ENCODE measurements at regions not wholly inside any gene's neighbourhood (a gene's known extent, or its start where the extent isn't known, plus 50 kb on each side); places are given as distances from the start of the nearest gene placed in this dataset.

DNA sequence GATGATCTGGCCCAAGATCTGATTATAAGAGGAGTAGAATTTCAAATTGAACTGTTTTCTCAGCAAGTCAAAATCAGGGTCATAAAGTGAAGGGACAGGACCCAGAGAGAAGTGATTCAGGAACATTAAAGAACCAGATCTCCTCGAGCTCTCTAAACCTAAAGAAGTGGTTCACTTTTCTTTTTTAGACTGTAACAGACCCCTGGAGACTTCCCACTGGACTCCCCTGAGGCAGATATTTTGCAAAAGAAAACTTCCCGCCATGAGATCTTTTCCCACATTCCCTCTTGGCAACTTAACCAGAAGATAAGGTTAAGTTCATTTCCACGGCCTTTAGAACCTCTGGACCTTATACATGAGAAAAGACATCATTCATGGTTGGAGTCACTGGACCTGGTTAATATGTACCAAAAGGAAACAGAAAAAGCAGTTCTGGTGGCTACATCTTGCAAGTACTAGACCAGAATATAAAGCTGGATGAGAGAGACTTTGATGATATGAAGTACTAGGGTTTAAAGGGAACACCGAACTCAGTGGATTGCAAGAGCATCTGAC is 1061.4 kb downstream of the MRPL39 start:
- no peak for TF ChIP-seq EZH2 (IDR thresholded peaks at IDR 0.05; ENCODE audit: low read length)
- TF ChIP-seq CTCF (optimal IDR thresholded peaks at IDR 0.05 in 1 of 3, IDR thresholded peaks at IDR 0.05 in 1 of 3, conservative IDR thresholded peaks at IDR 0.05 in 1 of 3; ENCODE audit: extremely low read depth in 1 of 3, insufficient read depth in 2 of 3, low read length in 3 of 3): no peak

GRCh38 chr21:24514081-24514733 is 1093.1 kb downstream of the MRPL39 start:
- H3K9me3 ChIP-seq (ENCODE audit: control insufficient read depth, low read depth, low read length): no peaks in the 10 kb centered on the region
- H2AFZ ChIP-seq (ENCODE audit: control insufficient read depth, low read length): no peak overlapping the region
- TF ChIP-seq EZH2 (IDR thresholded peaks at IDR 0.05; ENCODE audit: low read length) (no peak), CTCF (optimal IDR thresholded peaks at IDR 0.05 in 1 of 3, IDR thresholded peaks at IDR 0.05 in 1 of 3, conservative IDR thresholded peaks at IDR 0.05 in 1 of 3; ENCODE audit: extremely low read depth in 1 of 3, insufficient read depth in 2 of 3, low read length in 3 of 3) (no peak)
- H3K27ac ChIP-seq (ENCODE audit: control insufficient read depth, insufficient read depth, low read length): no peak overlapping the region
- H3K79me2 ChIP-seq (ENCODE audit: control insufficient read depth, insufficient read depth, low read length): no peaks in the 10 kb centered on the region
- no peaks in the 10 kb centered on the region for H3K9me1 ChIP-seq (ENCODE audit: control insufficient read depth, extremely low read depth, insufficient read depth, low read length)
- H3K27me3 ChIP-seq (ENCODE audit: control insufficient read depth, extremely low read depth, insufficient read depth, low read length): no peaks in the 10 kb centered on the region
- dilution Hi-C loops (cut with MboI; ENCODE audit: extremely low pct_ligation_motif_present, low sequenced_read_pairs): no loop called here
- H3K4me1 ChIP-seq (ENCODE audit: control insufficient read depth, extremely low read depth, insufficient read depth, low read length): no peaks in the 10 kb centered on the region
- DNase-seq (ENCODE audit: low read depth, low spot score) (no peak), FAIRE-seq (no peak)
- no peak overlapping the region for H3K9ac ChIP-seq (ENCODE audit: control insufficient read depth, extremely low read depth, insufficient read depth, low read length)
- H3K36me3 ChIP-seq (ENCODE audit: control insufficient read depth in 2 of 2, extremely low read depth in 1 of 2, insufficient read depth in 2 of 2, low read length in 2 of 2): no peaks in the 10 kb centered on the region
- H3K4me2 ChIP-seq (ENCODE audit: control insufficient read depth, extremely low read depth, insufficient read depth, low read depth, low read length): no peak overlapping the region
- H4K20me1 ChIP-seq (ENCODE audit: control insufficient read depth, extremely low read depth, insufficient read depth, low read length): no peaks in the 10 kb centered on the region
- H3K4me3 ChIP-seq (ENCODE audit: control insufficient read depth in 2 of 3, extremely low read depth in 1 of 3, insufficient read depth in 2 of 3, low read depth in 1 of 3, low read length in 3 of 3): no peak overlapping the region

More for the DNA sequence above, 1061.4 kb downstream of the MRPL39 start:
- dilution Hi-C loops (cut with MboI; ENCODE audit: extremely low pct_ligation_motif_present, low sequenced_read_pairs): no loop called here
- no peaks in the 10 kb centered on the region for H4K20me1 ChIP-seq (ENCODE audit: control insufficient read depth, extremely low read depth, insufficient read depth, low read length)
- DNase-seq (ENCODE audit: low read depth, low spot score) (no peak), FAIRE-seq (no peak)
- no peak overlapping the region for H2AFZ ChIP-seq (ENCODE audit: control insufficient read depth, low read length)
- no peaks in the 10 kb centered on the region for H3K9me1 ChIP-seq (ENCODE audit: control insufficient read depth, extremely low read depth, insufficient read depth, low read length)
- no peaks in the 10 kb centered on the region for H3K79me2 ChIP-seq (ENCODE audit: control insufficient read depth, insufficient read depth, low read length)
- no peak overlapping the region for H3K4me3 ChIP-seq (ENCODE audit: control insufficient read depth in 2 of 3, extremely low read depth in 1 of 3, insufficient read depth in 2 of 3, low read depth in 1 of 3, low read length in 3 of 3)
- H3K4me2 ChIP-seq (ENCODE audit: control insufficient read depth, extremely low read depth, insufficient read depth, low read depth, low read length): no peak overlapping the region
- no peaks in the 10 kb centered on the region for H3K9me3 ChIP-seq (ENCODE audit: control insufficient read depth, low read depth, low read length)
- no peaks in the 10 kb centered on the region for H3K4me1 ChIP-seq (ENCODE audit: control insufficient read depth, extremely low read depth, insufficient read depth, low read length)
- no peak overlapping the region for H3K9ac ChIP-seq (ENCODE audit: control insufficient read depth, extremely low read depth, insufficient read depth, low read length)
- H3K27ac ChIP-seq (ENCODE audit: control insufficient read depth, insufficient read depth, low read length): no peak overlapping the region
- no peaks in the 10 kb centered on the region for H3K36me3 ChIP-seq (ENCODE audit: control insufficient read depth in 2 of 2, extremely low read depth in 1 of 2, insufficient read depth in 2 of 2, low read length in 2 of 2)
- H3K27me3 ChIP-seq (ENCODE audit: control insufficient read depth, extremely low read depth, insufficient read depth, low read length): no peaks in the 10 kb centered on the region

Measured in keratinocyte (primary cell).